ENCODE measurements at regions not wholly inside any gene's neighbourhood (a gene's known extent, or its start where the extent isn't known, plus 50 kb on each side); places are given as distances from the start of the nearest gene placed in this dataset.

DNA sequence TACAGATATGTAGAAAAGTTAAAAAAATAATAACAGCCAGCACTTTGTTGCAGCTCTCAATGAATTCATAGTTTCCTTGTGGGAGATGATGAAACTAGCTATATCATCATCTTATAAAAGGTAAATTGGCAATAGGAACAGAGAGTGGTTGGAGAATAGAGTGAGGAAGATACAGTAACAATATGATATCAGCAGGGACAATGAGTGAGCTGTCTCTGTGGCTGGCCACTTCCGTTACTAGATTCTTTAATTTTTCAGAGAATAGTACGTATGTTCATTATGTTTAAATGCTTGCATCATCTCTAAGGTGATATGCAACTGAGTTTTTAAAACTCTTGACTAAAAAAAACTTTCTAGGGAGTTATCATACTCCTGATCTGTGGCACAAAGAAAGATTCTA lies 1006.2 kb upstream of the FLRT2 start:
- 91% methylated on average over 2 of the region's 2 CpGs for WGBS
- H3K4me1 ChIP-seq (ENCODE audit: control insufficient read depth in 2 of 2, insufficient read depth in 2 of 2, low read length in 2 of 2) = no peaks in the 10 kb centered on the region

DNA sequence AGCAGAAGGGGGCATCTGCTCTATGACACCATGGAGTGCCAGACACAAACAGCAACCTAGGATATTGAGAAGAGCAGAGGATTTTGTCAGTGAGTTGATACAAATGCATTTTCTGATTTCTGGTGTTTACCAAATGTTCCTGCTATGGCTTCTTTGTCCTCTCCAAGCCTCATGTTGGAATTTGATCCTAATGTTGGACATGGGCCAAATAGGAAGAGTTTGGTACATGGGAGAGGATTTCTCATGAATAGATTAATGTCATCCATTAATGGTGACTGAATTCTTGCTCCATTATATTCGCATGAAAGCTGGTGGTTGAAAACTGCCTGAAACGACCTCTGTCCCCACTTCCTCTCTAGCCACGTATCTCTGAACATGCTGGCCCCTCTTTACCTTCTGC lies 1002.2 kb upstream of the FLRT2 start:
- no peak for DNase-seq (ENCODE audit: low read depth in 6 of 9, low spot score in 9 of 9)
- Histone ChIP-seq H3K27me3 (ENCODE audit: control insufficient read depth in 2 of 2, insufficient read depth in 1 of 2, low read length in 1 of 2) (no peaks in the 10 kb centered on the region), H3K27ac (ENCODE audit: low read depth in 1 of 2, low read length in 1 of 2) (no peak overlapping the region), H3K4me3 (ENCODE audit: low read length in 2 of 2) (no peak overlapping the region), H3K9me3 (ENCODE audit: control insufficient read depth in 2 of 2, insufficient read depth in 1 of 2, low read length in 1 of 2) (no peaks in the 10 kb centered on the region), H3K36me3 (ENCODE audit: control insufficient read depth in 2 of 2, insufficient read depth in 2 of 2, low read length in 1 of 2) (no peaks in the 10 kb centered on the region), H3K4me1 (ENCODE audit: control insufficient read depth in 2 of 2, insufficient read depth in 2 of 2, low read length in 2 of 2) (no peaks in the 10 kb centered on the region)
- WGBS = 55% methylated on average over 3 of the region's 3 CpGs

More for the DNA sequence above, 1006.2 kb upstream of the FLRT2 start:
- Histone ChIP-seq H3K27me3 (ENCODE audit: control insufficient read depth in 2 of 2, insufficient read depth in 1 of 2, low read length in 1 of 2) (no peaks in the 10 kb centered on the region), H3K4me3 (ENCODE audit: low read length in 2 of 2) (no peak overlapping the region), H3K9me3 (ENCODE audit: control insufficient read depth in 2 of 2, insufficient read depth in 1 of 2, low read length in 1 of 2) (no peaks in the 10 kb centered on the region), H3K27ac (ENCODE audit: low read depth in 1 of 2, low read length in 1 of 2) (no peak overlapping the region), H3K36me3 (ENCODE audit: control insufficient read depth in 2 of 2, insufficient read depth in 2 of 2, low read length in 1 of 2) (no peaks in the 10 kb centered on the region)
- DNase-seq (ENCODE audit: low read depth in 6 of 9, low spot score in 9 of 9) = no peak

DNA sequence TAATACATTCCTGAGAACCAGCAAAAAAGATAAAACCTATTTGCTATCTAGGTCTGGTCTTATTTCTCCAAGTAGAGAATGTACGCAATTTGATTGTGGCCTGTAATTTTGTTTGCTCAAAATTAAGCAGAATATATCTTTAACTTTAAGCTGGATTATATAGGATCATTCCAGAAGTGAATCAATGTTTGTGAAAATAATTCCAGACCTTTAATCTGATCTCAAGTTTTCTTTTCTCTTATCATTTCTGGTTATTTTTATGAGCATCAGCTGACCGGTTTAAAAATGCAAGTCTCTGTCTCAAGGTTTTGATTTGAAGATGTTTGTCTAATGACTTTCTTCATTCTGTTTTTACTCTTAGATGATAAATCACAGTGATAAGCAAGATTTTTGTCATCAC lies 997.9 kb upstream of the FLRT2 start:
- no peaks in the 10 kb centered on the region for H3K4me1 ChIP-seq (ENCODE audit: control insufficient read depth in 2 of 2, insufficient read depth in 2 of 2, low read length in 2 of 2)
- H3K36me3 ChIP-seq (ENCODE audit: control insufficient read depth in 2 of 2, insufficient read depth in 2 of 2, low read length in 1 of 2) = no peaks in the 10 kb centered on the region
- no peak overlapping the region for H3K27ac ChIP-seq (ENCODE audit: low read depth in 1 of 2, low read length in 1 of 2)
- WGBS = 96% methylated on average over 2 of the region's 2 CpGs
- no peak overlapping the region for H3K4me3 ChIP-seq (ENCODE audit: low read length in 2 of 2)
- no peaks in the 10 kb centered on the region for H3K27me3 ChIP-seq (ENCODE audit: control insufficient read depth in 2 of 2, insufficient read depth in 1 of 2, low read length in 1 of 2)
- no peaks in the 10 kb centered on the region for H3K9me3 ChIP-seq (ENCODE audit: control insufficient read depth in 2 of 2, insufficient read depth in 1 of 2, low read length in 1 of 2)
- DNase-seq (ENCODE audit: low read depth in 6 of 9, low spot score in 9 of 9) = no peak

DNA sequence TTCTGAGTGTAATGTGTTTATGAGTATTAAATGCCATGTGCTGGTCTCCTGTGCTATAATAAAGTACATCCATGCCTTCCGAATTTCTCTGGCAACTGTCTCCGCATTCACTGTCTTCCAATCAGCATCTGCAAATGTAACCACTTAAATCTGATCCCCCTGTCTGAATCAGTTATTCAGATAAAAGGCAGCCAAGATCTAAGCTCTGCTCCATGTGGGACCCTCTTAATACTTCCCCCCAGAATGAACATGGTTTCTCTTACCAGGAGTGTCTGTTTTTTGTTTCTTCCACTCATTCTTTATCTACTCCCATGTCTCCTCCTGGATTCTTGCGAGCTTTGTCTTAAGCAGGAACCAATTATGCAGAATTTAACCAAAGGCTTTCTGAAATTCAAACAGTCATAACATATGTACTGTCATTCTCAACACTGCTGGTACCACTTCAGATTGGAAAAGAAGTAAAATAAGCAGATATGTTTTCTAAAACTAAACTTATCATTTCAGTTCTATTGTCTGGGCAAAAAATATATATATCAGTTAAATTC lies 996.7 kb upstream of the FLRT2 start:
- Histone ChIP-seq H3K27ac (ENCODE audit: low read depth in 1 of 2, low read length in 1 of 2) (no peak overlapping the region), H3K36me3 (ENCODE audit: control insufficient read depth in 2 of 2, insufficient read depth in 2 of 2, low read length in 1 of 2) (no peaks in the 10 kb centered on the region), H3K9me3 (ENCODE audit: control insufficient read depth in 2 of 2, insufficient read depth in 1 of 2, low read length in 1 of 2) (no peaks in the 10 kb centered on the region), H3K27me3 (ENCODE audit: control insufficient read depth in 2 of 2, insufficient read depth in 1 of 2, low read length in 1 of 2) (no peaks in the 10 kb centered on the region), H3K4me1 (ENCODE audit: control insufficient read depth in 2 of 2, insufficient read depth in 2 of 2, low read length in 2 of 2) (no peaks in the 10 kb centered on the region), H3K4me3 (ENCODE audit: low read length in 2 of 2) (no peak overlapping the region)
- no peak for DNase-seq (ENCODE audit: low read depth in 6 of 9, low spot score in 9 of 9)
- 94% methylated on average over 3 of the region's 3 CpGs for WGBS

DNA sequence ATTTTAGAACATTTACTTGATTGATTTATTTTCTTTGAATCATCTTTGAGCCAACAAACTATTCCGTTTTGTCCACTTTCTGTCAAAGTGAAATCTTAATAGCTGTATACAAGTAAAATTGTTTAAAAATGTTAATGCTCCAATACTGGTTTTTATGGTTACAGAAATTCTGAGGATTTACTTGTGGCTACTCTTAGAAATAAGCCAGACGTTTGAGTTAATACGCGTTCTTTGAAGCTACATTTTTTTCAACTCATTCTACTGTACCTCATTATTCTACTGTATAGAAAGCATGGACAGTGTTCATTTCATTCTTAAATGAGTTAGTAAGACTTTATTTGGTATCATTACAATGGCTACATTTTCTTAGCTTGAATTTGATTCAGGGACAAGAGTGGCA lies 996.2 kb upstream of the FLRT2 start:
- no peaks in the 10 kb centered on the region for H3K9me3 ChIP-seq (ENCODE audit: control insufficient read depth in 2 of 2, insufficient read depth in 1 of 2, low read length in 1 of 2)
- no peak overlapping the region for H3K4me3 ChIP-seq (ENCODE audit: low read length in 2 of 2)
- H3K36me3 ChIP-seq (ENCODE audit: control insufficient read depth in 2 of 2, insufficient read depth in 2 of 2, low read length in 1 of 2) = no peaks in the 10 kb centered on the region
- 96% methylated on average over 4 of the region's 4 CpGs for WGBS
- H3K27me3 ChIP-seq (ENCODE audit: control insufficient read depth in 2 of 2, insufficient read depth in 1 of 2, low read length in 1 of 2) = no peaks in the 10 kb centered on the region
- no peaks in the 10 kb centered on the region for H3K4me1 ChIP-seq (ENCODE audit: control insufficient read depth in 2 of 2, insufficient read depth in 2 of 2, low read length in 2 of 2)
- no peak overlapping the region for H3K27ac ChIP-seq (ENCODE audit: low read depth in 1 of 2, low read length in 1 of 2)
- DNase-seq (ENCODE audit: low read depth in 6 of 9, low spot score in 9 of 9) = no peak

DNA sequence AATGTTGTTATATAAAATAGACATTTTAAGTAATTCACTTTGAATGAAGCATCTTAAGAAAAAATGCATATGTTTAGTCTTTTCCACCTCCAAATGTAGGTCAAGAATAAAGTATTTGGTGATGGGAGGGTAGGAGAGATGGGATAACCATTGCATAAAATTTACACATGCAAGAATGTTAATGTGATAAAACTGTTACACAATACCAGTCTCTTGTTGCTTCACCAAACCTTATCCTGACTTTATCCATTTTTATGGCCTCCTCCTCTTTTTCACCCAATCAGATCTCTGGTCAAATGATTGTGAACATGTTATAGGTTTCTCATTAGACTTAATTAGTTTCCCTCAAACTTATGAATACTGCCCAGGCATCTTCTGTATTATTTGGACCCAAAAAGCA lies 994.5 kb upstream of the FLRT2 start:
- no peak for DNase-seq (ENCODE audit: low read depth in 6 of 9, low spot score in 9 of 9)
- no peaks in the 10 kb centered on the region for H3K36me3 ChIP-seq (ENCODE audit: control insufficient read depth in 2 of 2, insufficient read depth in 2 of 2, low read length in 1 of 2)
- H3K4me3 ChIP-seq (ENCODE audit: low read length in 2 of 2) = no peak overlapping the region

DNA sequence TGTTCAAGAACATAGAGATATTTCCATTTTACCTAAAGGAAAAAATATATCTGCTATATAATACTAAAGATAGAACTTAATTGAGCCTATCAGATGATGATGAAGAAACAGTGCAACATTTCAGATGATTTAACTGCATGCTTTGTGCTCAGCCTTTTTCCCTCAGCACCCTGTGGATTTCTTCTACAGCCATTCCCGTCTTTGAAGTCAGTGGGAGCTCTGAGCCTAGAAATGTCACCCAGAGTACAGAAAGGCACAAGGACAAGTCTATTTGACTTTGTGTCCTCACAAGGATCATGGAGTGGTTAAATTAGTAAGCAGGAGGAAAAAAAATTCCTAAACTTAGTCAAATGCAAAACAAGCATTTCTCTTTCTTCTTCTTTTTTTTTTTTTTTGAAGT lies 994.0 kb upstream of the FLRT2 start:
- Histone ChIP-seq H3K27me3 (ENCODE audit: control insufficient read depth in 2 of 2, insufficient read depth in 1 of 2, low read length in 1 of 2) (no peaks in the 10 kb centered on the region), H3K27ac (ENCODE audit: low read depth in 1 of 2, low read length in 1 of 2) (no peak overlapping the region), H3K4me1 (ENCODE audit: control insufficient read depth in 2 of 2, insufficient read depth in 2 of 2, low read length in 2 of 2) (no peaks in the 10 kb centered on the region), H3K4me3 (ENCODE audit: low read length in 2 of 2) (no peak overlapping the region), H3K36me3 (ENCODE audit: control insufficient read depth in 2 of 2, insufficient read depth in 2 of 2, low read length in 1 of 2) (no peaks in the 10 kb centered on the region), H3K9me3 (ENCODE audit: control insufficient read depth in 2 of 2, insufficient read depth in 1 of 2, low read length in 1 of 2) (no peaks in the 10 kb centered on the region)
- no peak for DNase-seq (ENCODE audit: low read depth in 6 of 9, low spot score in 9 of 9)
- WGBS = 86% methylated on average over 1 of the region's 1 CpG

More for the DNA sequence above, 994.5 kb upstream of the FLRT2 start:
- Histone ChIP-seq H3K27ac (ENCODE audit: low read depth in 1 of 2, low read length in 1 of 2) (no peak overlapping the region), H3K27me3 (ENCODE audit: control insufficient read depth in 2 of 2, insufficient read depth in 1 of 2, low read length in 1 of 2) (no peaks in the 10 kb centered on the region), H3K4me1 (ENCODE audit: control insufficient read depth in 2 of 2, insufficient read depth in 2 of 2, low read length in 2 of 2) (no peaks in the 10 kb centered on the region), H3K9me3 (ENCODE audit: control insufficient read depth in 2 of 2, insufficient read depth in 1 of 2, low read length in 1 of 2) (no peaks in the 10 kb centered on the region)

DNA sequence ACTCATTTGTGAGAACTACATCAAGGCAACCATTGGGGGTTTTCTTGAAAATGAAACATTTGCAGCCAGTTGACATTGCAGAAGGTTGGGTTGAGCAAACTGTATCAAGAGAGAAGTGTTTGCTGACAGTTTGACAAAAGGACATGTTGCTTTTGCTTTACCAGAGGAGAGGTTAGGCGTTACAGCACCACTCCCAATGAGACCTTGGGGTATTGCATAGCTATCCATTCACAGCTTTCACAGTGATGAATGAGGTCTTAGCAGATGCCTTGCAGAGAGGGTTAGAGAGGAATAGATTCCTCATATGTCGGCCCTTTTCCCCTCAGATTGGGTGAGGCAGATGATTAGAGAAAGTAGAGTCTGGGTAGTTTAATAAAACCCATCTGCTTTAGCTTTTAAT lies 988.9 kb upstream of the FLRT2 start:
- Histone ChIP-seq H3K4me3 (ENCODE audit: low read length in 2 of 2) (no peak overlapping the region), H3K36me3 (ENCODE audit: control insufficient read depth in 2 of 2, insufficient read depth in 2 of 2, low read length in 1 of 2) (no peaks in the 10 kb centered on the region), H3K27ac (ENCODE audit: low read depth in 1 of 2, low read length in 1 of 2) (no peak overlapping the region), H3K9me3 (ENCODE audit: control insufficient read depth in 2 of 2, insufficient read depth in 1 of 2, low read length in 1 of 2) (no peaks in the 10 kb centered on the region), H3K4me1 (ENCODE audit: control insufficient read depth in 2 of 2, insufficient read depth in 2 of 2, low read length in 2 of 2) (no peaks in the 10 kb centered on the region), H3K27me3 (ENCODE audit: control insufficient read depth in 2 of 2, insufficient read depth in 1 of 2, low read length in 1 of 2) (no peaks in the 10 kb centered on the region)
- DNase-seq (ENCODE audit: low read depth in 6 of 9, low spot score in 9 of 9) = no peak
- WGBS = 42% methylated on average over 2 of the region's 2 CpGs

DNA sequence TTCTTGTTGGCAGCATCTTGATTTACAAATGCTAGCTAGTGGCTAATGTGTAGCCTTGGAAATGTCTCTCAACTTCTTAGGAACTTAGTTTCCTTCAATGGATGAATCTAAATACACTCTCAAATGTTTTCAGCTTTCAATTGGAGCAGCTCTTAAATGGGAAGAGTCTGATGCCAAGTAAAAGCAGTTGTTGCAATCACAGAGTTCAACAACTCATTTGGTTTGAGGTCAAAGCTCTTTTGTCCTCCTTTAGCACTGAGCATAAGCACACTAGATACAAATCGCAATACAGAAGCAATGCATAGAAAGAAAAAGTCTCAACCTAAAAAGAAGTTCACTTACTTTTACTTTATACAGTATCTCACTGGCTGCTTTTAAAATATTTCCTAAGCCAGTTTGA lies 986.1 kb upstream of the FLRT2 start:
- no peak overlapping the region for H3K4me3 ChIP-seq (ENCODE audit: low read length in 2 of 2)
- no peaks in the 10 kb centered on the region for H3K27me3 ChIP-seq (ENCODE audit: control insufficient read depth in 2 of 2, insufficient read depth in 1 of 2, low read length in 1 of 2)
- DNase-seq (ENCODE audit: low read depth in 6 of 9, low spot score in 9 of 9) = no peak
- 97% methylated on average over 1 of the region's 1 CpG for whole genome bisulfite sequencing
- H3K4me1 ChIP-seq (ENCODE audit: control insufficient read depth in 2 of 2, insufficient read depth in 2 of 2, low read length in 2 of 2) = no peaks in the 10 kb centered on the region
- H3K27ac ChIP-seq (ENCODE audit: low read depth in 1 of 2, low read length in 1 of 2) = no peak overlapping the region
- no peaks in the 10 kb centered on the region for H3K9me3 ChIP-seq (ENCODE audit: control insufficient read depth in 2 of 2, insufficient read depth in 1 of 2, low read length in 1 of 2)
- no peaks in the 10 kb centered on the region for H3K36me3 ChIP-seq (ENCODE audit: control insufficient read depth in 2 of 2, insufficient read depth in 2 of 2, low read length in 1 of 2)

Data from thymus (tissue), 11 donors.